ENCODE measurements at regions not wholly inside any gene's neighbourhood (a gene's known extent, or its start where the extent isn't known, plus 50 kb on each side); places are given as distances from the start of the nearest gene placed in this dataset.

GRCh38 chr3:124203292-124203691 lies 211.4 kb upstream of the ROPN1 start:
- H3K27me3 ChIP-seq = no peaks in the 10 kb centered on the region
- no peak overlapping the region for H3K27ac ChIP-seq
- DNase-seq (ENCODE audit: low spot score in 2 of 2) = no peak
- no peaks in the 10 kb centered on the region for H3K9me3 ChIP-seq
- H3K4me1 ChIP-seq = peaks cover 0 to 13% (median 0%) of the 10 kb centered on the region in 4 donors
- H3K36me3 ChIP-seq = no peaks in the 10 kb centered on the region
- 86 to 88% methylated on average over 2 of the region's 2 CpGs for WGBS, 2 donors
- no peak for TF ChIP-seq EP300 (IDR thresholded peaks at IDR 0.05)
- TF ChIP-seq CTCF (IDR thresholded peaks at IDR 0.05) = no peak
- TF ChIP-seq POLR2A (IDR thresholded peaks at IDR 0.05) = no peak
- H3K4me3 ChIP-seq = no peak overlapping the region

- Histone ChIP-seq H3K27me3 (no peaks in the 10 kb centered on the region), H3K4me1 (peaks cover 0 to 13% (median 0%) of the 10 kb centered on the region in 4 donors), H3K27ac (no peak overlapping the region), H3K4me3 (no peak overlapping the region), H3K36me3 (no peaks in the 10 kb centered on the region), H3K9me3 (no peaks in the 10 kb centered on the region)
- DNase-seq (ENCODE audit: low spot score in 2 of 2) = no peak
- 83 to 86% methylated on average over 5 of the region's 5 CpGs for WGBS, 2 donors
- TF ChIP-seq EP300 (IDR thresholded peaks at IDR 0.05) (no peak), CTCF (IDR thresholded peaks at IDR 0.05) (no peak), POLR2A (IDR thresholded peaks at IDR 0.05) (no peak)
These were observed 214.5 kb upstream of the ROPN1 start for GRCh38 chr3:124206225-124207055.

- H3K27ac ChIP-seq = no peak overlapping the region
- no peaks in the 10 kb centered on the region for H3K9me3 ChIP-seq
- H3K27me3 ChIP-seq = no peaks in the 10 kb centered on the region
- H3K4me3 ChIP-seq = no peak overlapping the region
- H3K4me1 ChIP-seq = peaks cover 0 to 13% (median 0%) of the 10 kb centered on the region in 4 donors
- WGBS, 2 donors = 86 to 93% methylated on average over 5 of the region's 5 CpGs
- H3K36me3 ChIP-seq = no peaks in the 10 kb centered on the region
- no peak for DNase-seq (ENCODE audit: low spot score in 2 of 2)
- TF ChIP-seq POLR2A (IDR thresholded peaks at IDR 0.05) = no peak
- no peak for TF ChIP-seq CTCF (IDR thresholded peaks at IDR 0.05)
- no peak for TF ChIP-seq EP300 (IDR thresholded peaks at IDR 0.05)
These were observed 215.2 kb upstream of the ROPN1 start for GRCh38 chr3:124207077-124207476.

- no peak overlapping the region for H3K4me3 ChIP-seq
- no peak overlapping the region for H3K27ac ChIP-seq
- no peaks in the 10 kb centered on the region for H3K27me3 ChIP-seq
- no peaks in the 10 kb centered on the region for H3K36me3 ChIP-seq
- peaks cover 0 to 5% (median 0%) of the 10 kb centered on the region in 4 donors for H3K4me1 ChIP-seq
- no peak for DNase-seq (ENCODE audit: low spot score in 2 of 2)
- WGBS, 2 donors = 80 to 81% methylated on average over 5 of the region's 5 CpGs
- no peak for TF ChIP-seq EP300 (IDR thresholded peaks at IDR 0.05)
- no peak for TF ChIP-seq CTCF (IDR thresholded peaks at IDR 0.05)
- H3K9me3 ChIP-seq = no peaks in the 10 kb centered on the region
These were observed 216.1 kb upstream of the ROPN1 start for GRCh38 chr3:124207873-124208485.

- no peak overlapping the region for H3K4me3 ChIP-seq
- WGBS, 2 donors = 88 to 100% methylated on average over 2 of the region's 2 CpGs
- TF ChIP-seq POLR2A (IDR thresholded peaks at IDR 0.05) (no peak), CTCF (IDR thresholded peaks at IDR 0.05) (no peak), EP300 (IDR thresholded peaks at IDR 0.05) (no peak)
- no peaks in the 10 kb centered on the region for H3K27me3 ChIP-seq
- H3K9me3 ChIP-seq = no peaks in the 10 kb centered on the region
- no peaks in the 10 kb centered on the region for H3K36me3 ChIP-seq
- H3K27ac ChIP-seq = no peak overlapping the region
- DNase-seq (ENCODE audit: low spot score in 2 of 2) = no peak
- H3K4me1 ChIP-seq = no peaks in the 10 kb centered on the region
These were observed 217.5 kb upstream of the ROPN1 start for GRCh38 chr3:124209426-124209825.
